HG02678 (cell line): ENCODE measurements at regions not wholly inside any gene's neighbourhood (a gene's known extent, or its start where the extent isn't known, plus 50 kb on each side); places are given as distances from the start of the nearest gene placed in this dataset.

ENCODE experiments used
- ATAC-seq: cut with Tn5 transposase; IDR thresholded peaks from one replicate; pipeline ENCODE4 v1.9.1; 2021; ENCODE audit warnings: mild to moderate bottlenecking, moderate library complexity; ENCODE audit not compliant: unreplicated experiment

DNA sequence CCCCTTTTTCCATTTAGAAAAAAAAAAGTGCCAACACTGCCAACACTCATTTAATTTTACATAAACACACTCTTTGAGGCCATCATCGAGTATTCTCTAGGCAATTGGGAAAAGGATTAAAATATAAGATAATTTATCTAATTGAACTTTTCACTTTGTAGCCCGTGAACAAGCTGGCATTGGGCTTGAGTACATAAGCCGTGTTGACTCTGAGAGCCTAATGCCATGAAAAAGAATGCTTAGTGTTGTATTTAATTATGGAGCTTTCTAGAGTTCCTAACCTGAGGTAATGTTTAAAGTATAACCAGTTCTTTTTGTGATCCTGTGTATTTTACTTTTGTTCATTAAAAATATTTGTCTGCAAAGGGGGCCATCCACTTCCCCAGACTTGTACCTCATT is 193.8 kb downstream of the LYPLAL1 start:
- no peak for ATAC-seq

DNA sequence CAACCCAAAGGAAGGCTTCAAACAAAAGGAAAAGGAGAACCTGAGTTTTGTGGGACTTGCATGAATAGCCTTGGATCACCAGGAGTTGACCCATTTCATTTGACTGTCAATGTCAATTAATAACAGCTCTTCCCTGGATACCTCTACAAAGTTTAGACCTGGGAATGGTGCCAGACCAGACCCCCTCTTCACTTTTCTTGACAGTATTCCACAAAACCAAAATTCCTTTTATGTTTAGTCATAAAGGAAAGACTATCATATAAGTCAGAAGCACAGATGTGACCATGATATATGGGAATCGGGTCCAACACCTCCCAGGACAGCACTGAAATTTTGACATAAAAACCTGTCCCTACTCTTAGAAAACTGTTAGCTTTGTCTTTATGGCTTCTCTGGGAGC is 191.8 kb downstream of the LYPLAL1 start:
- ATAC-seq = no peak

DNA sequence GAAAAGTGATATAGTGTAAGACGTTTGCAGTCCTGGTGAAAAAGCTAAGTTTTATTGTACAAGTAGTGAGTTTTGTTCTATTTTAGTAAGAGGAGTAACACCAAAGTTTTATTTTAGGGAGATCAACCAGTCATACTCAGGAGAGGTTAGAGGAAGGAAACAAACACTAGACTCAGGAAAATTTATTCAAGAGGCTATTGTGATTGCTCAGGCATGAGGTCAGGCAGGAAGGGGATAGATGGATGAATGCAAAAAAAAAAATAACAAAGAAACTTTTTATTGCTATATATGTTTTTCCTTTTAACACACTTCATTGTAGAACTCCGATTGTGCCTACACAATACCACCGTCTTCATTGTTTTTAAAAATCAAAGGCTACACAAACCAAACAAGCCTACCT is 189.0 kb downstream of the LYPLAL1 start:
- no peak for ATAC-seq

DNA sequence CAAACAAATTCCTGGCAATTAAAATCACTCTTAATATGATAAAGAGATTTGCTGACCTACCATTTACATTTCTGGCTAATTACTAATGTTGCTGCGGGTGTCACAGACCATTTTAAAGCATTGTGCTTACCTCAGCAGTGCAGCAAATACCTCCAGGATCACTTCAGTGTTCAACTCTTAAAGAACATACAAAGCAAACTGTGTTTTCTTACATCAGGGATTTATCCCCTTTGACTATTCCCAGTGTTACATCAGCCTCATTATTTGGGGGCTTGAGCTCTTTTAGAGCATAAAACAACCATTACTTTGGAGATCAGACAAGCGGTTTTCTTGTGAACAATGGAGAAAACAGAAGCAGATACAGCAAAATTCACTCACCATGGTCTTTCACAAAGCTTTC is 185.4 kb downstream of the LYPLAL1 start:
- ATAC-seq = no peak

DNA sequence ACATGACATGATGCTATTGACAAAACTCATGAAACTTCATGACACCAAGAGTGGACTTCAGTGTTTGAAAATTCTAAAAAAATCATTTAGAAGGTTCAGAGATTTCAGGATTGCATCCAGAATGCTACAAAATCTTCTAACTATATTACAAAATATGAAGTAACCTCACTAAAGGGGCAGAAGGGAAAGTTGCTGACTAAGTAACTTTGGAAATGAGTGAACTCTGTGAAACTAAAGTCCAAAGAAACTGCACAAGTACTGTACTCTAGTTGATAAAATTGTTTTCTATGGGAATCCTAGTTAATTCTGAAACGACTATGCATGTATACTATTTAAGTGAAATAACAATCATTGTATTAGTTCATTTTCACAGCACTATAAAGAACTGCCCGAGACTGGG is 184.4 kb downstream of the LYPLAL1 start:
- ATAC-seq = no peak

DNA sequence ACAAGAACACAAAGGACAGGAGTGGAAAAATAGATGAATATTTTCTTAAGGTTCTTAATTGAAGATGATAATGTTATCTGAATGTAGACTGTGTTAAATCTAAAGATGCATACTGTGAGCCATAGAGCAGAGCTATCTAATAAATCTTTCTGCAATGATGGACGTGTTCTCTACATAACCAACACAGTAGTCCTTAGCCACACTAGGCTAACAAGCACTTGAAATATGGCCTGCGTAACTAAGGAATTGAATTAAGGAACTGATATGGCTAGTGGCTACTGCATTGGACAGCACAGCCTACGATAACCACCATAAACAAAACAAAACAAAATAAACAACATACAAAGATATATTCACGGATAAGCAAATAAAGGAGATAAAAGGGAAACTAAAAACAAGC is 181.3 kb downstream of the LYPLAL1 start:
- no peak for ATAC-seq

DNA sequence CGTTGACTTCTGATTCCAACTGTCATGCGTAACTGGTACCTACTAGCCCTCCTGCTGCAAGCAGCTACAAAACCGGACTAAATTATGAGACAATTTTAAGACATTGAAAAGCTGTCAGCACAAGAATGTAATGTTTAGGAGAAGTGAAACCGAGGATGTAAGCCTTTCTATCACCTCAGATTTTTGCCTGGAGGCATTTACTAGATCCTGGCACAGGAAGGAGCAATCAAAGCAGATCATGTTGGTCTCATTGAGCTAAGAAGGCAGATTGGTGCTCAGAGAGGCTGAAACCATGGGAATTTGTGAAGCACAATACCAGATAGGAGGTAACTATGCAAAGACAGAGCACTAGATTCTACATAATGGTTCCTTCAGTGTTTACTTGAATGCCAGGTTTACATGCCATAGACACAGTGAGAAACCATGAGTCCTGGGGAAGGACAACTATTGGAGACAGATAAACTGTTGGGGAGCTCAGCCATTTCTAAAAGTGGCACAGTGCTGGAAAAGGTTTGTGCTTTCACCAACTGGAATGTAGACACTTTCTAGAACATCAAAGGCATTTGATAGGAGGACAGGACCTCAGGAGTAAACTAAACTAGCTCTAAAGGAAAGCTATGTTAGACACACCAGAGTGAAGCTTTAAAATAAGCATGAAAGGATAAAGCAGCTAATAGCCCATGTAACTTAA is 179.4 kb downstream of the LYPLAL1 start:
- ATAC-seq = no peak

DNA sequence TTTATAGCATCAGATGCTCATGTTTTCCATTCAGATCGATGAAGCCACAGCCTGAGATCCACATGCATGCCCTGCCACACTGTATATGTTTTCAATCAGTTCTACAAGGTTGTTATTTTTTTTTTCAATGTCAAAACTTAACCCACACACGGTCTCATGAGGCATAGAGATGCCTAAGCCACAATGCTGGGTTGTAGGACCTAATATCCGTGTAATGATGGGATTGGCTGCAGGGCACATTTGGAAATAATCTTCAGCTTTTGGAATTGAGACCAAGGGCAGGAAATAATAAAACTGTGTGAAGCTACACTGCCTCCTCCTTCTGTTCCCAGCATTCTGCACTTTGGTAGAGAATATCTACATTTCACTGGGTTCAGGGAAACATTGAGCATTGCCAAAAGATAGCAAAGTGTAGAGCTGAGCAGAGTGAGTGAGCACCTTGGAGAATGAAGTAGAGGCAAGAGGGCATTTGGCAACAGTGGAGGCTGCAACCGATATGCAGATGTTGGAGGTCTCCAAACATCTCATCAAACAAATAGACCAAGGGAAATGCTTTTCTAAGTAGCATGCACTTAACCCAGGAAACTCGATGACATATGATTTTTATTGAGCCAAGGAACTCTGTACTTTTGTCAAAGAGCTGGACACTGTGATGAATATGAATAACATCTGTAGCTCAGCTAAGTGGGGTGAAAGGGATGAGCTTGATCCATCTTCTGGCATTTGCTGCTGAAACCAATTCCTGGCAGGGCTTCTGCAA is 176.7 kb downstream of the LYPLAL1 start:
- ATAC-seq = no peak

DNA sequence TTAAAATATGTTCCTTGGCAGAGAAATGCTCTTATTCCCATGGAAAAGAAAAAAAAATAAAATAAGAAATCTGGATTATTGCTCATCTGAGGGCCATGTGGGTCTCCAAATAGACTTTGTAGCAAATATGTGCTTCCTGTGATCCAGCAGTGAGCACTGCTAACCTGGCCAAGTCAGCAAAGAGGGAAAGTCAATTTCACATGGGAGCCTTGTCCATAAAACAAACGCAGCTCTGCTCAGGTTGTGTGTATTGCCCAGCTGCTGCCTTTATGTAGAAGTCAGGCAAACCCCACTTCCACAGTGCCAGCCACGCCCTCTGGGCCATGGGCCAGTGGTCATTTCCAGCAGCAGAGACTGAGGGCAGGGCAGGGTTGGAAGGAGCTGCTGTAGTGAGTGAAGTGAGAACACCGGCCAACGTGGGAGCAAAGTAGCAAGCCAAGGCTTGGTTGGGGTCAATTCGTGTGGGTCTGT is 174.3 kb downstream of the LYPLAL1 start:
- ATAC-seq = no peak

DNA sequence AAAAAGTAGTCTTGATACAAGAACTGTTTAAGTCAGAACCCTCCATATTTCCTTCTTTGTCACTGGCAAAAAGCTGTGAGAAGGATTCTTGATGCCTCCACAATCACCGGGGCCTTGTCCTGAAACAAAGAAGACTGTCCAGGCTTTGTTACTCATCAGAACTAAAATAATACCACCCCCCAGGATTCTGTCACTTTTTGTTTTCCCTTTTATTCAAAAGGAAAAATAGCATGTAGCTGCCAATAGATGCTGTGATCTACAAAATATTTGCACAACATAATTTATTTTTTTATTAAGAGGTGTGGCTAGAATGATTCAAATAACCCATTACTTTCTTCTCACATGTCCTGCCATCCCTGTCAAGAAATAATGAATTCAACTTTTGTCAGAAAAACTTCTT is 173.7 kb downstream of the LYPLAL1 start:
- ATAC-seq = no peak

DNA sequence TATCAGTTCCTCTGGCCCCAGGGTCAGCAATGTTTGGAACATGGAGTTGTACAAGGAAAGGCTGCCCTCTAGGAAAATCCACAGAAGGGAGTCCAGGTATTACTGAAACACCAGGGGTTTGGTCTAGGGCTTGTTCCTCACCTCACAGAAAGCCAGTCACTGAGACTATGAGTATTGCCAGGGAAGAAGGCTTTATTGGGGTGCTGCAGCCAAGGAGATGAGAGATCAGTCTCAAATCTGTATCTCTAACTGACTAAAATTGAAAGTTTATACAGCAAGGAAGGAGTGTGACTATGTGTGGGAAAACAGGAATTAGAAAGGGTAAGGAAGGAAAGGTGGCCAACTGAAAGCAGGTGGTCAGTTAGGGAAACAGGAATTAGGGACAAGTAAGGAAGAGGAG is 172.3 kb downstream of the LYPLAL1 start:
- no peak for ATAC-seq

DNA sequence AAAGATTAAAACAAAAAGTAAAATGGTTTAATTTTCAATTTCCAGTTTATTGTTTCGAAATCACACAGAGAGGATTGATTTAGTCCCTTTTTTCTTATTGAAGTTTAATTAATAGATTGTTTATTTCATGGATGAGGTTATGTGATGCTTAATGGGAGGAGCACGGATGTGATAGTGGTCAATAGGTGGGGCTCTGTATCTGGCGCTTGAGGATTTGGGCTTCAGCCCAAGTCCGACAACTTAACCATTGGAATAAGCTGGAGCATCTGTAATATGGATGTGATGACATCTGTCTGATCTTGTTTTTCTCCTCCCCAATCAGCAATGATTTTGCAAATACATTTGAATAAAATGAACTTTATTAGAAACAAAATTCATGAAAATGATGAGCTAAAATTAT is 169.2 kb downstream of the LYPLAL1 start:
- no peak for ATAC-seq

DNA sequence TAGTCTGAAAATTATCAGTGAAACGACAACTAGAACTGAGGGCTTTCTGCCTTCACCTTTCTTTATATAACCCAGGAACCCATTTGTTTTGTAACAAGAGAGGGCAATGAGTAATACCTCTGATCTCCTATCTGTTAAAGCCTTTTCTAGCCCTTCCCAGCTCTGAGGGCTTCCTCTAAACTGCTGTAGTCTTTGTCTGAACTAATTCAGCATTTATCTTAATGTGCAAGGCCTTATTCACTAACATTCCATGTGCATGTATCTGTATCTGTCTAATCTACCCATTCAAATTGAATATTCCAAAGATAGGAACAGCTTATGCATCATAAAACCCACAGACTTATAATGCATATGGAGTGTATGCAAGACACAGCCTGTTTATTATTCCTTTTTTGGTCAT is 167.1 kb downstream of the LYPLAL1 start:
- no peak for ATAC-seq

DNA sequence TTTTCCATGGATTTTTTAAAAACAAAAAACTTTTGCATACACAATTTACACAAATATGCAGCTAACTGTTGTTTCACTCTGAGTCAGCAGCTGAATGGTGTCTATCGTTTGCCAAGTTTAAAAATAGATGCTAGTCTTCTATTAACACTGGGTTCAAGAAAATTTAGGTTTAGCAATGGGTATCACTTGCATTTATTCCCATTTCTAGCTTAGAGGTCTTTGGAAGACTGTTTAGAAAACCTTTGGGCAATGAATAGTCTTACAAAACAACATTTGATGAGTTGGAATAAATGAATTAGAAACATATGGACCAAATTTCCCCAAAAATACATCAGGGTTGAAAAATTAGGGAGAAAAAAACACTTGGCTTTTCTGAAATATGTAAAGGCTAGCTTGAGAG is 165.8 kb downstream of the LYPLAL1 start:
- no peak for ATAC-seq

DNA sequence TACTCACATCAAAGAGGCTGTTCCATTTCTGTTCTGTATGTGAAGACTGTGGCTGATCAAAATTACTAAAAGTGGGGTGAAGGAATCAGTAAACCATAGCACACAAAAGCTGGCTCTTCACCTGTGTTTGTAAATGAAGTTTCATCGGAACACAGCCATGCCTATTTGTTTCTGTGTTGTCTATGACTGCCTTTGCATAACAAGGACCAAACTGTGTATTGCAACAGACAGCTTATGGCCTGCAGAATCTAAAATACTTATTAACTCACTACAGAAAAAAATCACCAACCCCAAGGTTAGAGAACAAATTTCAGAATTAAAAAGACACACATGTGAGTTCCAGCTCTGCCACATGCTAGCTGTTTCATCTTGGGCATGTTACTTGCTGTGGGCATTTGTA is 163.9 kb downstream of the LYPLAL1 start:
- no peak for ATAC-seq

DNA sequence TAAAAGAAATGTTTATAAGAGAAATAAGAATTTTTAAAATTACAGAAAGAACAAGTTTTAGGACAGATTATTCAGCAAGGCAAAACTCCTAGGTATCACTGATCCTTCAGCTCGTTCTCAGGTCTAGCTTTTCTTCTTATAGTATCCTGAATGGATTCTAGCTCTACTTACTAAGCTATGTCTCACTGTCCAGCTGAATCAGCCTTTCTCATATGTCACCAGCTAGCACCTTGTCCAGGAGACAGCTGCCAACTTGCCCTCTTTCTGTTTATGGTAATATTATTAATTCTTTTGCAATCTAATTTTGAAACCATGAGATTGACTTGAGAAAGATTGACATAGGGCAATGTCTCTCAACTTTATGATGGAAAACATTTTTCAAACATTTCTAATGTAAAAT is 159.9 kb downstream of the LYPLAL1 start:
- no peak for ATAC-seq

DNA sequence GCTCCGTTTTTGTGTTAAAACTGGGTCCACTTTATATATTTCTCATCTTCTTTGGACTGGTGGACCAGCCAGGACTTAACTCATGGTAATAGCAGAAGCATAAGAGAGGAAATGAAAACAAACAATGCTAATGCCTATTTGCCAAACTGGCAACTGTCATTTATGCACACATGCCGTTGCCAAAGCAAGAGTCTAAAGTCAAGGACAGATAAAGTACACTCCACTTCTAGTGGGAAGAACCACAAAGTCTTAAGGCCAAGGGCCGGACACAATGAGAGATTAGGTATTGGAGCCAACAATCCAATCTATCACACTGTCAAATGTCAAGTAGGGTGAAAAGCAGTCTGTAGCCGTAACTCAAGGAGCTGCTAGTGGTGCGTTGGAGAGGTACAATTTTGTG is 157.7 kb downstream of the LYPLAL1 start:
- no peak for ATAC-seq

DNA sequence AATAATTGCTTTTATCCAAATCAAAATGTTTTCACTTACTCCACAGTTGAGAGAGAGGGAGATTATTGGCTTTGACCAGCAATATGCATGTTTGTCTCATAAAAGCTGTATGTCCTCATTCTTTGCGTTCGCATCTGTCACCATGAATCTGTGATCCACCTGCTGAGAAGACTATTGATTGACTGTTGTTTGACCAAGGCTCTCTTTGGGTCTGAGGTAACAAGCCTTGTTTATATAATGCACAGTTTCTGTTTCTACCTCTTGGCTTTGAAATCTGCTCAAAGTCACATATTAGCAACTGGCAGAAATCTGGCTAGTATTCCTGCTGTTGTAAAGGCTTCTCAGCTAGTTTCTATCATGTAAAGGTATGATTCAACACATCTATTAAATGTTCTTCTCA is 157.0 kb downstream of the LYPLAL1 start:
- ATAC-seq = no peak

DNA sequence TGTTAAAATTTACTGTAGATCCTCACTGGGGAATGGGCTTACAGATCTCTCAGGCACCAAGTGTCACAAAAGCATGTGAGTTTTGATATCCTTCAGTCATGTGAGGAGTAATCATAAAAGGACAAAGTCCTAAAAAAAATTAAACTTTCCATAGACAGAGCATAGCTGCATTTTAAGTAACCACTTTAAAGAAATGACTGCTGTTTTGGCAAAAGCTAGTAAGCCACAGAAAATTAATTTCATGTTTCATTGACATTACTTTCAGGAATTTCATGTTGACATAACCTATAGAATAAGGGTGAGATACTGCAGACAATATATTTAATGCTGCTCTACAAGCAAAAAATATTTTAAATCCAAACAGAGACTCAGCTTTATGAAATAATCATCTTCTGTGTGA is 156.3 kb downstream of the LYPLAL1 start:
- no peak for ATAC-seq

DNA sequence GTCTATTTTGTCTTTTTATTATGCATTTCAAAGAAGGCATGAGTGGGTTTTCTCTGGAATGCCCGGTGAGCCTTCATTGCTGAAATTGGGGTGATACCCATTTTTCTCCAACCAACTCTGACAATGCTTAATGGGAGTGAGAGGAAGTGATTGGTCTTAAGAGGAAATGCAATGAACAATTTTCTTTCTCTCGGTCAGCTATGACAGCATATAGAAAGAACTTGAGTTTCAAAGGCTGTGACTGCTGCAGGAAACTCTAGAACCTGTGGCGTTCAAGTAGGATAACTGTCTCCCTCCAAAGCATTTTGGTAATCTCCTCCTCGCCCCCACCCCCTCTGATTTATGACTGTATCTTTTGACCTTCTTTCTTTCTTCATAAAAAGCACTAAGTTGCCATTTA is 155.9 kb downstream of the LYPLAL1 start:
- ATAC-seq = no peak

DNA sequence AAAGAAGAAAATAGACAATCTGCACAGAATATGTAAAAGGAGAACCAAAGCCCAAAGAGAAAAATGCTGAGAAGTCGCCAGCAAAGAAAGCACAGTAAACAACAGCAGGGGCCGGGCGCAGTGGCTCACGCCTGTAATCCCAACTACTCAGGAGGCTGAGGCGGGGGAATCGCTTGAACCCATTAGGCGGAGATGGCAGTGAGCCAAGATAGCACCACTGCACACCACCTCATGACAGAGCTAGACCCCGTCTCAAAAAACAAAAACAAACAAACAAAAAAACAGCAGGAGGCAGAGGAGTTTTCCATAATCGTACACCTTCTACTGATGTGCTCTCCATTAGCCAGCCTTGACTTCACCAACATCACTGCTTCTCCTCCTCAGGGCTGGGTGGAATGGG is 153.2 kb downstream of the LYPLAL1 start:
- ATAC-seq = no peak

DNA sequence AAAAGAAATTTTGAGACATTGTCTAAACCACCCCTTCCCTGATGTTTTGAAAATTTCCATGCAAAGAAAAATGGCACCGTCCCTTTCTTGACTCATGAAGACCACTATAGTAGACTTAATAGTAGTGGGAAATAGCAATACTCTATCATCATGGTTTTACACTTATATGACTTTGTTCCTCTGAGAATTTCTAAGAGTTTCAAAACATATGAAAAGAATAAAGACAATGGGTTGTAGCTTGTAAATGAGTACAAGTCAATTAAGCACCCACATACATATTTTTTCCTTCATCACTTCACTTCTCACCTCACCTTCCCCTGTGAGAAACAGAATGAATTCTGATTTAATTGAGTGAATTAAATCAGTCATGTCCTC is 151.7 kb downstream of the LYPLAL1 start:
- no peak for ATAC-seq
